HFF-Myc (cell line): ENCODE measurements at regions not wholly inside any gene's neighbourhood (a gene's known extent, or its start where the extent isn't known, plus 50 kb on each side); places are given as distances from the start of the nearest gene placed in this dataset.
"Not testable (repeated sequence)": the region's sequence is repeated elsewhere in the genome, so short reads cannot be mapped to it uniquely, and the experiment has no call there.

Experiments used
- DNase-seq: peaks from one replicate; pipeline ENCODE4 v3.0.0-alpha.2; 2011; ENCODE audit warnings: low read depth; ENCODE audit errors: extremely low read depth
- H3K4me3 ChIP-seq: replicated peaks from 2 replicates; pipeline ENCODE4 v1.5.1; 2011; ENCODE audit warnings: low read depth, mild to moderate bottlenecking, control low read depth, low read length
- TF ChIP-seq, protein P1 (sequence below): IDR thresholded peaks from 2 replicates; pipeline ENCODE4 v1.5.1; 2012; ENCODE audit warnings: mild to moderate bottlenecking, low read depth, low read length, control low read depth; ENCODE audit errors: missing control alignments

DNA sequence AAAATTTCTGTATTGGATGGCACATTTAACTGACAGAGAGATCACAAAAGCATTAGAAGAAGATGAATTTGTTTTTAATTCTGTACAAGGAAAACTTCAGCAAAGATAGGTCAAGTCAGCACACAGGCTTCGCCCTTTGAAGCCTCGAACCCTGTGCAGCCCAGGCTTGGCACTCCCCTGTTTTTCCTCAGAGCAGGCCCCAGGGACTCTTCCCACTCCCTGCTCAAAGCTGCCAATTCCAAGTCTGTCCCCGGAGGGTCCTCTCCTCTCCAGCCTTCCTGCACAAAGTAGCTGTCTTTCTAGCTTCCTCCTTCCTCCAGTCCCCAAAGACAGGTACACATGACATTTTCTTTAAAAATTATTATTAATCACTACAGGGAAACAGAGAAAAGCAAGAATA is 466.3 kb downstream of the PPARGC1A start:
- no peak overlapping the region for H3K4me3 ChIP-seq
- no peak for DNase-seq
- TF ChIP-seq, protein P1, sequence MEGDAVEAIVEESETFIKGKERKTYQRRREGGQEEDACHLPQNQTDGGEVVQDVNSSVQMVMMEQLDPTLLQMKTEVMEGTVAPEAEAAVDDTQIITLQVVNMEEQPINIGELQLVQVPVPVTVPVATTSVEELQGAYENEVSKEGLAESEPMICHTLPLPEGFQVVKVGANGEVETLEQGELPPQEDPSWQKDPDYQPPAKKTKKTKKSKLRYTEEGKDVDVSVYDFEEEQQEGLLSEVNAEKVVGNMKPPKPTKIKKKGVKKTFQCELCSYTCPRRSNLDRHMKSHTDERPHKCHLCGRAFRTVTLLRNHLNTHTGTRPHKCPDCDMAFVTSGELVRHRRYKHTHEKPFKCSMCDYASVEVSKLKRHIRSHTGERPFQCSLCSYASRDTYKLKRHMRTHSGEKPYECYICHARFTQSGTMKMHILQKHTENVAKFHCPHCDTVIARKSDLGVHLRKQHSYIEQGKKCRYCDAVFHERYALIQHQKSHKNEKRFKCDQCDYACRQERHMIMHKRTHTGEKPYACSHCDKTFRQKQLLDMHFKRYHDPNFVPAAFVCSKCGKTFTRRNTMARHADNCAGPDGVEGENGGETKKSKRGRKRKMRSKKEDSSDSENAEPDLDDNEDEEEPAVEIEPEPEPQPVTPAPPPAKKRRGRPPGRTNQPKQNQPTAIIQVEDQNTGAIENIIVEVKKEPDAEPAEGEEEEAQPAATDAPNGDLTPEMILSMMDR: no peak

GRCh38 chr4:23422878-23423277 is 467.0 kb downstream of the PPARGC1A start:
- DNase-seq: no peak
- TF ChIP-seq, protein P1: no peak
- H3K4me3 ChIP-seq: no peak overlapping the region

DNA sequence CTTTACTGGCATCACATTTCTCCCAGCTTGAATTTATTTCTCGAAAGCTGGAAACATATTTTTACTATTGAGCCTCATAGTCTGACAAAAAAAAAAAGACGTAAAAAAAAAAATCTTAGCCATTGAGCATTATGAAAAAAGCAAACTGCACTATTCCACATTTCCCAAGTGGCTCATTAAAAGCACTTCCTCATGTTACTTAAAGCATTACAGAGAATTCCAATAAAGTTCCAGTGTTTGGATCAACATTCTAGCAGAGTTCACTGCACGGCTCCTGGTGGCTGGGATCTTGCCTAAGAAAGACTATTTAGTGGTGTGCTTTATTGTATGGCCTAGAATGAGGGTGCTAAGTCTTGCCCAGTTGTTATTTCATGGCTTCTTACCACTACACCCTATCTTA is 476.2 kb downstream of the PPARGC1A start:
- TF ChIP-seq, protein P1: no peak
- no peak overlapping the region for H3K4me3 ChIP-seq
- DNase-seq: no peak

DNA sequence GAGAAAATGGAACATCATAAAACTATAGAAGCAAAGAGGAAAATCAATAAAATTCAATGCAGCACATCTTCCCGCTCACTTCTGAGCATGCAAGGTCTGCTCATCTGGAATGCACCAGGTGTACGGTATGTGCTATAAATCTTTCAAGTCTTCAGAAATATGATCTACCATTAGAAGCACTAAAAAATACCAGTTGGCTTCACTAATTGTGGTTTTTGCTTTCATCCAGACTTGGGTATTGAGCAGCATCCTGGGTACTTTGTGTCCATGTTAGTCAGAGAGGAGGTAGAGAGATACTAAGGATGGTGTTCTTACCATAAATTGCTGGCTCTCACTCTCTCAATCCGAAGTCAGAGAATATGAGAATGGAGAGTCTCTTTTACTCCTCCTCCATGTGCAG is 477.1 kb downstream of the PPARGC1A start:
- H3K4me3 ChIP-seq: no peak overlapping the region
- DNase-seq: no peak
- TF ChIP-seq, protein P1: no peak

- DNase-seq, H3K4me3 ChIP-seq: not testable (repeated sequence)
These were observed 480.9 kb downstream of the PPARGC1A start for GRCh38 chr4:23408913-23409312.

GRCh38 chr4:23401572-23401971 is 488.3 kb downstream of the PPARGC1A start:
- H3K4me3 ChIP-seq: no peak overlapping the region
- TF ChIP-seq, protein P1: no peak
- DNase-seq: no peak

- H3K4me3 ChIP-seq: no peak overlapping the region
- TF ChIP-seq, protein P1: no peak
- DNase-seq: no peak
These were observed 496.9 kb downstream of the PPARGC1A start for GRCh38 chr4:23392860-23393458.
